OCI-LY7 (cell line): ENCODE measurements at regions not wholly inside any gene's neighbourhood (a gene's known extent, or its start where the extent isn't known, plus 50 kb on each side); places are given as distances from the start of the nearest gene placed in this dataset.

Experiments
- BruUV-seq: library from RNA; stranded (reverse); fragments of 400-500 nt; replicated peaks from 2 replicates; lab custom pipeline; 2021; lab: Mats Ljungman, UMichigan
- CTCF ChIA-PET: fragments of 300-600 bp; sonication (Branson Sonifier 250); formaldehyde crosslinking; loops from one replicate; lab custom pipeline; 2022; ENCODE audit warnings: antibody characterized with exemption; ENCODE audit not compliant: unreplicated experiment; lab: Charles Lee
- POLR2A ChIA-PET: fragments of 300-600 bp; sonication (Branson Sonifier 250); formaldehyde crosslinking; loops from one replicate; lab custom pipeline; 2022; ENCODE audit warnings: antibody characterized with exemption; lab: Charles Lee
- DNase-seq: peaks from one replicate; pipeline ENCODE4 v3.0.0-alpha.2; 2015; ENCODE audit warnings: low spot score
- H2AFZ ChIP-seq: fragments of 200-600 bp; sonication (generic), shearing (Covaris generic); 2 replicates; pipeline ENCODE4 v1.6.1; 2014; ENCODE audit warnings: mild to moderate bottlenecking, antibody characterized with exemption, low read length, moderate library complexity
- H3K27ac ChIP-seq: fragments of 200-600 bp; sonication (generic); 2 replicates; pipeline ENCODE4 v1.5.1; 2014; ENCODE audit warnings: mixed run types, low read depth, mild to moderate bottlenecking, moderate library complexity, low read length, inconsistent platforms; ENCODE audit not compliant: poor library complexity, severe bottlenecking
- H3K36me3 ChIP-seq: fragments of 200-600 bp; sonication (generic); 2 replicates; pipeline ENCODE4 v1.6.1; 2014; ENCODE audit warnings: mild to moderate bottlenecking, antibody characterized with exemption, low read length, moderate library complexity, mixed read lengths; ENCODE audit not compliant: insufficient read depth
- H3K4me1 ChIP-seq: fragments of 200-600 bp; sonication (generic); 2 replicates; pipeline ENCODE4 v1.5.1; 2014; ENCODE audit warnings: mild to moderate bottlenecking, low read length; ENCODE audit not compliant: insufficient read depth, poor library complexity, severe bottlenecking
- H3K4me2 ChIP-seq: fragments of 200-600 bp; sonication (generic); 2 replicates; pipeline ENCODE4 v1.6.1; 2014; ENCODE audit warnings: mild to moderate bottlenecking, low read length
- H3K4me3 ChIP-seq: fragments of 200-600 bp; sonication (generic); 2 replicates; pipeline ENCODE4 v1.5.1; 2014; ENCODE audit warnings: mild to moderate bottlenecking, low read depth, low read length; ENCODE audit not compliant: poor library complexity, severe bottlenecking
- H3K79me2 ChIP-seq: fragments of 200-600 bp; sonication (generic); 2 replicates; pipeline ENCODE4 v1.6.1; 2016; ENCODE audit warnings: low read depth, mild to moderate bottlenecking, low read length, moderate library complexity, mixed read lengths; ENCODE audit not compliant: insufficient read depth
- H3K9me2 ChIP-seq: fragments of 200-600 bp; sonication (generic); 2 replicates; pipeline ENCODE4 v1.6.1; 2016; ENCODE audit warnings: mild to moderate bottlenecking, low read length, mixed read lengths; ENCODE audit not compliant: insufficient read depth
- H3K9me3 ChIP-seq: fragments of 200-600 bp; sonication (generic); 2 replicates; pipeline ENCODE4 v1.6.1; 2014; ENCODE audit warnings: mild to moderate bottlenecking, mixed run types, low read length, mixed read lengths
- H4K20me1 ChIP-seq: fragments of 200-600 bp; sonication (generic); 2 replicates; pipeline ENCODE4 v1.6.1; 2014; ENCODE audit warnings: mild to moderate bottlenecking, antibody characterized with exemption, low read length, moderate library complexity, mixed read lengths; ENCODE audit not compliant: insufficient read depth
- CTCF ChIP-seq: fragments of 200-600 bp; sonication (generic); conservative IDR thresholded peaks from 2 replicates; pipeline ENCODE4 v1.5.1; 2014; ENCODE audit warnings: mild to moderate bottlenecking, antibody characterized with exemption, low read length, moderate library complexity, mixed read lengths
- EZH2phosphoT487 ChIP-seq: fragments of 200-600 bp; sonication (generic); IDR thresholded peaks from 2 replicates; pipeline ENCODE4 v1.6.1; 2018; ENCODE audit warnings: low read depth, borderline replicate concordance, mild to moderate bottlenecking, mixed run types, antibody characterized with exemption, low read length, moderate library complexity, mixed read lengths
- intact Hi-C: fragments of 100-400 bp; cut with micrococcal nuclease; formaldehyde crosslinking; loops from one replicate; pipeline ENCODE4 v1.10.0; 2022; ENCODE audit not compliant: unreplicated experiment

DNA sequence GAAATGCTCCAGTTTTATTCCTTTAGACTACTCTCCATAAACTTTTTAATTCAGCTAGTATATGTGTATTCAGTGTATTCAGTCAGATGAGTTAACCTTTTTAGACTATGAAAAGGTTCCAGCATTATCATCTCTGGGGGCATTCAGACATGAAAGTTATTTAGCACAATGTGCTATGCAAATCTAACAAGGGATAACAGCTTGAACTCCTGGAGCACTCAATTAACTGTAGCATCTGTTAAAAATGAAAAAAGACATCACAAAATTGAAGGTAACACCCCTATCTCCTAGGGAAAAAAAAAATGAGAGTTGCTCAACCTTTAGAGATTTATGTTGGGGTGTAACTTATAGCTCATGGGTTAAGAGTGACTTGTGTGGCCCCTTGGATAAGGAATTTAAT, 211.5 kb downstream of the PHLDA1 start:
- TF ChIP-seq EZH2phosphoT487: no peak
- no peak for TF ChIP-seq CTCF
- no TSS peak for BruUV-seq
- Histone ChIP-seq H2AFZ (no peak overlapping the region), H4K20me1 (no peaks in the 10 kb centered on the region), H3K4me3 (no peak overlapping the region), H3K36me3 (no peaks in the 10 kb centered on the region), H3K9me3 (no peaks in the 10 kb centered on the region), H3K79me2 (no peaks in the 10 kb centered on the region), H3K9me2 (no peaks in the 10 kb centered on the region), H3K27ac (no peak overlapping the region), H3K4me2 (no peak overlapping the region), H3K4me1 (peaks cover 8% of the 10 kb centered on the region)
- intact Hi-C loops: no loop called here
- no peak for DNase-seq
- ChIA-PET CTCF (no interaction called here), POLR2A (interaction anchor here (0.6 to 1.6 kb wide), 7 partner anchors 8 to 263 kb away, joined by 3 to 7 read pairs (median 3); no protein-coding TSS in a partner anchor)

GRCh38 chr12:75819512-75819911, 212.1 kb downstream of the PHLDA1 start:
- H3K9me2 ChIP-seq: no peaks in the 10 kb centered on the region
- CTCF ChIA-PET: no interaction called here
- POLR2A ChIA-PET: interaction anchor here (0.6 to 1.6 kb wide), 6 partner anchors 12 to 212 kb away, joined by 3 to 7 read pairs (median 3); no protein-coding TSS in a partner anchor
- peaks cover 14% of the 10 kb centered on the region for H3K4me1 ChIP-seq
- no peaks in the 10 kb centered on the region for H4K20me1 ChIP-seq
- H2AFZ ChIP-seq: no peak overlapping the region
- no peaks in the 10 kb centered on the region for H3K36me3 ChIP-seq
- no peaks in the 10 kb centered on the region for H3K9me3 ChIP-seq
- intact Hi-C loops: loop anchor here (5.0 kb wide), 1 partner anchor 292 kb away; no protein-coding TSS in a partner anchor
- no peak overlapping the region for H3K27ac ChIP-seq
- no peak for DNase-seq
- H3K4me3 ChIP-seq: no peak overlapping the region
- no peaks in the 10 kb centered on the region for H3K79me2 ChIP-seq
- BruUV-seq: no TSS peak
- no peak overlapping the region for H3K4me2 ChIP-seq
- TF ChIP-seq EZH2phosphoT487 (no peak), CTCF (no peak)

DNA sequence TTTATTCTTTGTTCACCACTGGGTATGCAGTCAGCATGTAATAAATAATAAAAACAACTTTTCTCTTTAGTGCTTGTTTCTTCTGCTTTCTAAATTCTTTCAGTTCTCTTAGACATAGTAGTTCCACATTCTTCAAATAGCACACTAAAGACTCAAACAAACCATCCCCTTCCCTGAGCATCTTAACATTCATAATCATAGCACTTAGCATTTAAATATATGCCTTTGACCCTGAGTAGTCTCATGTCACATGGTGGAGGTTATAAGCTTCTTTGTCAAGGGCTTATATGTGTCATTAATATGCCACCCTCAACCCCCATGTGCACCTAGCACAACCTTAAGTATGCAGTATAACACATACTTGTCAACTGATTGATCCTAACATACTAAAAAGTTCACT, 212.7 kb downstream of the PHLDA1 start:
- no peak overlapping the region for H3K4me3 ChIP-seq
- BruUV-seq: no TSS peak
- ChIA-PET POLR2A (interaction anchor here (0.6 to 1.1 kb wide), 5 partner anchors 14 to 212 kb away, joined by 3 to 4 read pairs (median 3); no protein-coding TSS in a partner anchor), CTCF (no interaction called here)
- H3K27ac ChIP-seq: no peak overlapping the region
- no peak for TF ChIP-seq EZH2phosphoT487
- TF ChIP-seq CTCF: no peak
- H3K9me3 ChIP-seq: no peaks in the 10 kb centered on the region
- intact Hi-C loops: loop anchor here (5.0 kb wide), 1 partner anchor 292 kb away; no protein-coding TSS in a partner anchor
- H2AFZ ChIP-seq: no peak overlapping the region
- H3K9me2 ChIP-seq: no peaks in the 10 kb centered on the region
- H3K79me2 ChIP-seq: no peaks in the 10 kb centered on the region
- no peak overlapping the region for H3K4me2 ChIP-seq
- no peak for DNase-seq
- H3K4me1 ChIP-seq: peaks cover 17% of the 10 kb centered on the region
- no peaks in the 10 kb centered on the region for H3K36me3 ChIP-seq
- H4K20me1 ChIP-seq: no peaks in the 10 kb centered on the region
